CD14-positive monocyte (primary cell): ENCODE measurements at regions not wholly inside any gene's neighbourhood (a gene's known extent, or its start where the extent isn't known, plus 50 kb on each side); places are given as distances from the start of the nearest gene placed in this dataset.

Experiments used
- DNase-seq, 3 donors: peaks; one replicate each; pipeline ENCODE4 v3.0.0-alpha.2; 2011 to 2022
- H2AFZ ChIP-seq: 2 replicates; pipeline ENCODE4 v1.6.0; 2012; ENCODE audit warnings: mild to moderate bottlenecking, low read depth, low read length, inconsistent platforms; ENCODE audit not compliant: insufficient read depth, poor library complexity, severe bottlenecking
- H3K27ac ChIP-seq, 2 donors: 1 replicate in 1 of 2; 2 replicates in 1 of 2; pipeline ENCODE4 v1.5.1; 2012 to 2013; ENCODE audit warnings: low read length in 2 of 2, control low read depth in 1 of 2, inconsistent platforms in 1 of 2, low read depth in 1 of 2, mild to moderate bottlenecking in 1 of 2
- H3K27me3 ChIP-seq, 2 donors: one replicate each; pipeline versions ENCODE4 v1.6.0 to v1.6.1; 2011 to 2013; ENCODE audit warnings: low read length in 2 of 2; ENCODE audit not compliant: control insufficient read depth in 2 of 2, insufficient read depth in 2 of 2
- H3K36me3 ChIP-seq, 2 donors: replicated peaks in 1 of 2; 1 replicate in 1 of 2; 2 replicates in 1 of 2; pipeline versions ENCODE4 v1.5.1 to v1.6.1; 2012 to 2013; ENCODE audit warnings: low read length in 2 of 2, control low read depth in 1 of 2, inconsistent platforms in 1 of 2, mild to moderate bottlenecking in 1 of 2; ENCODE audit not compliant: insufficient read depth in 2 of 2, control insufficient read depth in 1 of 2
- H3K4me1 ChIP-seq, 2 donors: 1 replicate in 1 of 2; 2 replicates in 1 of 2; pipeline versions ENCODE4 v1.5.1 to v1.6.1; 2012 to 2013; ENCODE audit warnings: low read length in 2 of 2, control low read depth in 1 of 2, inconsistent platforms in 1 of 2, mild to moderate bottlenecking in 1 of 2, moderate library complexity in 1 of 2; ENCODE audit not compliant: insufficient read depth in 2 of 2, control insufficient read depth in 1 of 2
- H3K4me2 ChIP-seq: replicated peaks from 2 replicates; pipeline ENCODE3; 2012; ENCODE audit warnings: low read length, moderate library complexity, mild to moderate bottlenecking; ENCODE audit not compliant: poor library complexity, severe bottlenecking; ENCODE audit errors: extremely low read depth
- H3K4me3 ChIP-seq, 3 experiments: fragments of 200-600 bp in 1 of 3; sonication (generic) in 1 of 3; replicated peaks in 1 of 3; 1 replicate in 2 of 3; 2 replicates in 1 of 3; pipeline ENCODE4 v1.5.1; 2011 to 2013; ENCODE audit warnings: low read length in 3 of 3, mild to moderate bottlenecking in 3 of 3, control low read depth in 2 of 3, low read depth in 2 of 3, inconsistent platforms in 1 of 3, moderate library complexity in 1 of 3
- H3K79me2 ChIP-seq: 2 replicates; pipeline ENCODE4 v1.6.0; 2012; ENCODE audit warnings: mild to moderate bottlenecking, control low read depth, inconsistent platforms, low read length, moderate library complexity; ENCODE audit not compliant: insufficient read depth
- H3K9ac ChIP-seq: 2 replicates; pipeline ENCODE4 v1.6.0; 2017; ENCODE audit warnings: low read length, mild to moderate bottlenecking; ENCODE audit not compliant: insufficient read depth, poor library complexity, severe bottlenecking
- H3K9me3 ChIP-seq, 2 donors: replicated peaks in 1 of 2; 1 replicate in 1 of 2; 2 replicates in 1 of 2; pipeline versions ENCODE4 v1.5.1 to v1.6.1; 2012 to 2013; ENCODE audit warnings: low read length in 2 of 2, control low read depth in 1 of 2; ENCODE audit not compliant: control insufficient read depth in 1 of 2, insufficient read depth in 1 of 2
- H4K20me1 ChIP-seq: 2 replicates; pipeline ENCODE4 v1.6.0; 2012; ENCODE audit warnings: mild to moderate bottlenecking, low read length, control low read depth, moderate library complexity; ENCODE audit not compliant: insufficient read depth
- H3K27ac Mint-ChIP-seq, 7 donors: one replicate each; pipeline ENCODE4 v1.8.0; 2020; ENCODE audit warnings: mild to moderate bottlenecking in 7 of 7, mixed read lengths in 7 of 7, moderate library complexity in 6 of 7, inconsistent platforms in 2 of 7
- H3K27me3 Mint-ChIP-seq, 3 donors: one replicate each; pipeline ENCODE4 v1.8.0; 2021 to 2022; ENCODE audit warnings: low read depth in 3 of 3, mild to moderate bottlenecking in 3 of 3, mixed read lengths in 3 of 3, moderate library complexity in 3 of 3, inconsistent platforms in 1 of 3
- H3K36me3 Mint-ChIP-seq, 2 donors: one replicate each; pipeline ENCODE4 v1.8.0; 2020; ENCODE audit warnings: mixed read lengths in 2 of 2, inconsistent platforms in 1 of 2, mild to moderate bottlenecking in 1 of 2
- H3K4me1 Mint-ChIP-seq: one replicate; pipeline ENCODE4 v1.8.0; 2020; ENCODE audit warnings: mild to moderate bottlenecking, mixed read lengths
- H3K4me3 Mint-ChIP-seq, 2 donors: one replicate each; pipeline ENCODE4 v1.8.0; 2020; ENCODE audit warnings: mild to moderate bottlenecking in 2 of 2, mixed read lengths in 2 of 2, moderate library complexity in 1 of 2
- H3K9me3 Mint-ChIP-seq, 7 donors: one replicate each; pipeline ENCODE4 v1.8.0; 2020 to 2022; ENCODE audit warnings: mixed read lengths in 7 of 7, mild to moderate bottlenecking in 6 of 7, moderate library complexity in 6 of 7, inconsistent platforms in 2 of 7
- CTCF ChIP-seq: fragments of 200-600 bp; IDR thresholded peaks from one replicate; pipeline ENCODE4 v1.8.0; 2022; ENCODE audit warnings: antibody characterized with exemption, mild to moderate bottlenecking
- WGBS: methylation state at CpG from one replicate; pipeline ENCODE4 v1.1.5; 2013; ENCODE audit warnings: missing lambda C conversion rate; ENCODE audit not compliant: insufficient coverage; 5-methylcytosine and 5-hydroxymethylcytosine counted together
- intact Hi-C, 2 donors: fragments of 100-400 bp; cut with micrococcal nuclease; formaldehyde crosslinking; loops; one replicate each; pipeline versions ENCODE4 v1.15.0 to v1.15.1; 2023

- H3K27me3 Mint-ChIP-seq = peaks cover 0 to 1% (median 0%) of the 10 kb centered on the region in 3 donors
- no peak overlapping the region for H3K4me3 ChIP-seq
- no peak for TF ChIP-seq CTCF
These were observed 161.5 kb upstream of the PTCHD4 start for GRCh38 chr6:48272518-48272917.

GRCh38 chr6:48255094-48255493 is 144.1 kb upstream of the PTCHD4 start:
- no peaks in the 10 kb centered on the region for H4K20me1 ChIP-seq
- H3K9me3 Mint-ChIP-seq = peaks cover 0 to 4% (median 0%) of the 10 kb centered on the region in 7 donors
- intact Hi-C loops = no loop called here
- no CpG with 5 or more reads among the region's 3 CpGs for WGBS
- H3K4me1 ChIP-seq = no peaks in the 10 kb centered on the region
- H3K27ac Mint-ChIP-seq = no peak overlapping the region
- H3K27me3 ChIP-seq = no peaks in the 10 kb centered on the region
- H3K9me3 ChIP-seq = no peaks in the 10 kb centered on the region
- no peak for TF ChIP-seq CTCF
- H3K27ac ChIP-seq = no peak overlapping the region
- no peak overlapping the region for H3K4me3 Mint-ChIP-seq
- no peak overlapping the region for H2AFZ ChIP-seq
- H3K27me3 Mint-ChIP-seq = no peaks in the 10 kb centered on the region
- no peaks in the 10 kb centered on the region for H3K36me3 Mint-ChIP-seq
- no peaks in the 10 kb centered on the region for H3K36me3 ChIP-seq
- no peaks in the 10 kb centered on the region for H3K4me1 Mint-ChIP-seq
- no peaks in the 10 kb centered on the region for H3K79me2 ChIP-seq
- H3K4me2 ChIP-seq = no peak overlapping the region
- H3K4me3 ChIP-seq = no peak overlapping the region
- no peak for DNase-seq
- no peak overlapping the region for H3K9ac ChIP-seq

More at GRCh38 chr6:48272518-48272917, 161.5 kb upstream of the PTCHD4 start:
- Histone ChIP-seq H3K4me1 (no peaks in the 10 kb centered on the region), H3K9me3 (peaks cover 10 to 18% of the 10 kb centered on the region in 2 donors), H3K9ac (no peak overlapping the region), H3K27ac (no peak overlapping the region), H3K79me2 (no peaks in the 10 kb centered on the region), H3K27me3 (no peaks in the 10 kb centered on the region), H2AFZ (no peak overlapping the region), H4K20me1 (no peaks in the 10 kb centered on the region), H3K36me3 (no peaks in the 10 kb centered on the region), H3K4me2 (no peak overlapping the region)
- H3K27ac Mint-ChIP-seq = no peak overlapping the region
- no peaks in the 10 kb centered on the region for H3K36me3 Mint-ChIP-seq
- no peaks in the 10 kb centered on the region for H3K4me1 Mint-ChIP-seq
- no peak overlapping the region for H3K4me3 Mint-ChIP-seq
- WGBS = no CpG with 5 or more reads among the region's 1 CpG
- H3K9me3 Mint-ChIP-seq = peaks cover 7 to 17% (median 12%) of the 10 kb centered on the region in 7 donors
- DNase-seq = no peak
- intact Hi-C loops = no loop called here
